GM21390 (cell line): ENCODE measurements at regions not wholly inside any gene's neighbourhood (a gene's known extent, or its start where the extent isn't known, plus 50 kb on each side); places are given as distances from the start of the nearest gene placed in this dataset.

Experiments used
- ATAC-seq: cut with Tn5 transposase; IDR thresholded peaks from one replicate; pipeline ENCODE4 v1.9.1; 2021; ENCODE audit not compliant: unreplicated experiment

- no peak for ATAC-seq
Observed at GRCh38 chr2:226622484-226622883, 177.1 kb downstream of the IRS1 start.

GRCh38 chr2:226620176-226620575, 179.4 kb downstream of the IRS1 start:
- ATAC-seq, result no peak

- no peak for ATAC-seq
Observed at GRCh38 chr2:226619707-226620106, 179.9 kb downstream of the IRS1 start.

GRCh38 chr2:226618875-226619605, 180.6 kb downstream of the IRS1 start:
- ATAC-seq, result no peak

- no peak for ATAC-seq
Observed at GRCh38 chr2:226618544-226618874, 181.1 kb downstream of the IRS1 start.

GRCh38 chr2:226615891-226616290, 183.7 kb downstream of the IRS1 start:
- no peak for ATAC-seq

GRCh38 chr2:226611944-226612318, 187.7 kb downstream of the IRS1 start:
- no peak for ATAC-seq

- ATAC-seq, result no peak
Observed at GRCh38 chr2:226611196-226611943, 188.2 kb downstream of the IRS1 start.

- ATAC-seq, result no peak
Observed at GRCh38 chr2:226609366-226609765, 190.3 kb downstream of the IRS1 start.

GRCh38 chr2:226608451-226608850, 191.2 kb downstream of the IRS1 start:
- no peak for ATAC-seq

GRCh38 chr2:226607379-226607778, 192.2 kb downstream of the IRS1 start:
- ATAC-seq, result no peak

- ATAC-seq, result no peak
Observed at GRCh38 chr2:226605642-226606041, 194.0 kb downstream of the IRS1 start.

GRCh38 chr2:226603606-226604005, 196.0 kb downstream of the IRS1 start:
- ATAC-seq, result no peak

GRCh38 chr2:226601881-226602662, 197.5 kb downstream of the IRS1 start:
- ATAC-seq, result no peak

- ATAC-seq, result no peak
Observed at GRCh38 chr2:226600802-226601201, 198.8 kb downstream of the IRS1 start.

- ATAC-seq, result no peak
Observed at GRCh38 chr2:226600184-226600583, 199.4 kb downstream of the IRS1 start.

GRCh38 chr2:226589043-226589442, 210.6 kb downstream of the IRS1 start:
- ATAC-seq, result no peak

- no peak for ATAC-seq
Observed at GRCh38 chr2:226585130-226585561, 214.5 kb downstream of the IRS1 start.

GRCh38 chr2:226584518-226585055, 215.0 kb downstream of the IRS1 start:
- no peak for ATAC-seq

- ATAC-seq, result no peak
Observed at GRCh38 chr2:226583715-226584114, 215.9 kb downstream of the IRS1 start.

- no peak for ATAC-seq
Observed at GRCh38 chr2:226581661-226582060, 218.0 kb downstream of the IRS1 start.

GRCh38 chr2:226581004-226581403, 218.6 kb downstream of the IRS1 start:
- no peak for ATAC-seq
